ENCODE measurements at regions not wholly inside any gene's neighbourhood (a gene's known extent, or its start where the extent isn't known, plus 50 kb on each side); places are given as distances from the start of the nearest gene placed in this dataset.

DNA sequence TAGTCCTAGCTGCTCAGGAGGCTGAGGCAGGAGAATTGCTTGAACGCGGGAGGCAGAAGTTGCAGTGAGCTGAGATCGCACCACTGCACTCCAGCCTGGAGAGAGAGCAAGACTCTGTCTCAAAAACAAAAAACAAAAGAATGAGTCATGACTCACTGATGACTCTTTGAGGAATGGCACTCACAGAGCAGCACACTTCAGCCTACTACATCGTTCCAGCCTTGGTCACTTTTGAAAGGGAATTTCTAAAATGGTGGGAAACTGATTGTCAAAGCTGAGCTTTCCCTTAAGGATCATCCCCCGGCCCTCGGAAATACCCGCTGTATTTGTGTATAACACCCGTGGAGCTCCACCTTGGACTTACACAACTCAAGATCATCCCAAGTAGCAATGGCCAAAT lies 217.3 kb upstream of the HS6ST1 start:
- Histone ChIP-seq H3K27ac (no peak overlapping the region), H3K4me1 (peaks cover 0 to 16% (median 12%) of the 10 kb centered on the region in 10 experiments; a peak in 16 of 20 replicates), H3K27me3 (no peaks in the 10 kb centered on the region), H3K9me3 (replicated peaks in 1 of 11) (no peaks in the 10 kb centered on the region), H4K20me1 (no peaks in the 10 kb centered on the region), H3K36me3 (no peaks in the 10 kb centered on the region), H3K4me2 (no peak overlapping the region), H3K4me3 (no peak overlapping the region), H3K9ac (no peak overlapping the region)
- TF ChIP-seq Cebpa-rat (IDR thresholded peaks at IDR 0.05): no peak

DNA sequence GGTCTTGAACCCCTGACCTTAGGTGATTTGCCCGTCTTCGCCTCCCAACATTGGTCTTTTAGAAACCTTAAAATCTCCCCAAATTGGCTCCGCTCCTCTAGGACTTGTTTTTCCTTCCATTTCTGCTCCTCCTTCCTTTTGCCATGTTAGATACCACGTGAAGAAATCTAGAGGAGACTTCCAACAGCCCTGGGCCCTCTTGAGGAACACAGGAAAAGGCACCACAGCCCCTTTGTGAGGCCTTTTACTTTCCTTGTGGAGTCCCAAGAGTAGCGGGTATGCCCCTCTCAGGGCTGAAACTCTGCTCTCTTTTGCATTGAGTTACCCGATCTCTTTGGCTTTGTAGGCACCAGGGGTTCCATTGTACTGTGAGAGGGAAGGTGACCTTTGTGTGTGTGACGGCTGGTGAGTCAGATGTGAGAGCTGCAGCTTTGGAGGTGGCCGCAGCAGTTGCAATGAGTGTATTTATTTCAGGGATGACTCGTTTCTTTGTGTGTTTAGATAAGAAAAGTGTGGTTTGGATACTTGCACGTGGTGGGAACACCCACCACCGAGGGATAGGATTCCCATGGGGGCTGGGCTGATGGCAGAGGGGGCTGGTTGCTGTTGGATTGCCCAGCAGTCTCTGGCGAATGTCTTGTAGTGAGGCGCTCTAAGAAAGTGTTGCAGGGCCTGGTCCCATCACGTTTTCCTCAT lies 218.4 kb upstream of the HS6ST1 start:
- Histone ChIP-seq H3K27ac (peak overlapping the region in 4 of 11 experiments; percentile 28 to 47 (median 41); a peak in 5 of 22 replicates), H3K4me3 (no peak overlapping the region), H3K9me3 (replicated peaks in 1 of 11) (no peaks in the 10 kb centered on the region), H3K4me2 (peak overlapping the region; percentile 11 to 73 (median 58); a peak in 20 of 22 replicates), H4K20me1 (no peaks in the 10 kb centered on the region), H3K9ac (0 out of 22 replicates have a peak overlapping the region, but pooled peaks of 1 of the 11 experiments have one; percentile 19), H3K36me3 (no peaks in the 10 kb centered on the region), H3K4me1 (peaks cover 0 to 16% (median 12%) of the 10 kb centered on the region in 10 experiments; a peak in 16 of 20 replicates), H3K27me3 (no peaks in the 10 kb centered on the region)
- no peak for TF ChIP-seq Cebpa-rat (IDR thresholded peaks at IDR 0.05)

DNA sequence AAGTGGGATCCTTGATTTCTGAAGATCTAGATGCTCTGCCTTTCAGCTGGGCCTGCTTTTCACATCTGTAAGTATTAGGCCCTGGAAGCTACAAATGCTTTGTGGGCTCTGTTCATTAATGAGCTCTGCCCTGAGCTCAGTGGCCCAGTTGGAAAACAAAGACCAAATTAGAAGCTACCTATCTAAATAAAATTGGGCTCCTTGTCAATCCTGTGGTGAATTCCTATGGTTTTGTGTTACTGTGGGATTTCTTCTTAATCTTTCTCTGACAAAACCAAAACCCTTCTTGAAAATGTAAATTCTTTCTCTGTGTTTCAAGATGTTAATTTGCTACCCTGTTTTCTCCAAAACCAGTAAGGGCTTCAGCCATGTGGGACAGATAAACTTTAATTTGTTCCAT lies 219.0 kb upstream of the HS6ST1 start:
- H3K9ac ChIP-seq: 0 out of 22 replicates have a peak overlapping the region, but pooled peaks of 1 of the 11 experiments have one; percentile 19
- peak overlapping the region in 2 of 11 experiments; percentile 40 to 47; a peak in 3 of 22 replicates for H3K27ac ChIP-seq
- H4K20me1 ChIP-seq: no peaks in the 10 kb centered on the region
- peak overlapping the region; percentile 11 to 73 (median 58); a peak in 19 of 22 replicates for H3K4me2 ChIP-seq
- H3K9me3 ChIP-seq (replicated peaks in 1 of 11): no peaks in the 10 kb centered on the region
- no peaks in the 10 kb centered on the region for H3K36me3 ChIP-seq
- peaks cover 0 to 16% (median 12%) of the 10 kb centered on the region in 10 experiments; a peak in 16 of 20 replicates for H3K4me1 ChIP-seq
- no peak overlapping the region for H3K4me3 ChIP-seq
- no peak for TF ChIP-seq Cebpa-rat (IDR thresholded peaks at IDR 0.05)
- H3K27me3 ChIP-seq: no peaks in the 10 kb centered on the region

DNA sequence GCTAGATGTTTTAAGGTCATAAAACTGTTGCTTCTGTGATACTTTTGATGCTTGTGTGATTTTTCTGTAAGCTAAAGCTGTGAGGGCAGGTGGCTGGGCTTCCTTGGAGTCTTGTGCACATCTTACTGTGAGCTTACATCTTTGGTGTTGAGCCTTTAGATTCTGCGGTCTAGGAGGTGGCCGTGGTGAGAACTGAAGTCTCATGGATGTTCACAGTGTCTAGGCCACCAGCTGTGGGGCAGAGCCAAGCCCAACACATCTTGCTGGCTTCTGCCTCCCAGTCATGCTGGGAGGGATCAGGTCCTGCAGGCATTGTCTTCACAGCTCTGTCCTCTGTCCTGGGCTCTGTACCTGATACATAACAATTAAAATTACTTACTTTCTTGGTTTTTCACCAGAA lies 219.7 kb upstream of the HS6ST1 start:
- Histone ChIP-seq H3K4me2 (no peak overlapping the region), H3K27me3 (no peaks in the 10 kb centered on the region), H3K9me3 (replicated peaks in 1 of 11) (no peaks in the 10 kb centered on the region), H3K27ac (no peak overlapping the region), H4K20me1 (no peaks in the 10 kb centered on the region), H3K9ac (no peak overlapping the region), H3K4me1 (peaks cover 0 to 16% (median 12%) of the 10 kb centered on the region in 10 experiments; a peak in 16 of 20 replicates), H3K4me3 (no peak overlapping the region), H3K36me3 (no peaks in the 10 kb centered on the region)
- TF ChIP-seq Cebpa-rat (IDR thresholded peaks at IDR 0.05): no peak

DNA sequence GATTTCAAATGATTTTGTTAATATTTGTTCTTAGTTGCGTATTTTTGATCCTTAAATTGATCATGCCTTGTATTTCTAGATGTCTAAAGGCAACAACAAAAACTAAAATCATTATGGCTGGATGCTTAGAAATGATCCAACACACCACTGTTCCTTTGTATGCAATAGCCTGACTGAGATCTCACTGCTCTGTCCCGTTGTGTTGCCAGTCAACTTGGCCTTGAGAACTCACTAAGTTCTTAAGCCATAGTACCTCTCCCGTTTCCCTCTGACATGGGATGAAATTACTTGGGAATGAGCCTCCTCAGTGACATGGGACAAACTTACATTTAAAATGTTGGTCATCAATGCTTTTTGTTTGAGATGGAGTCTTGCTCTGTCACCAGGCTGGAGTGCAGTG lies 222.0 kb upstream of the HS6ST1 start:
- Histone ChIP-seq H3K27me3 (no peaks in the 10 kb centered on the region), H3K9ac (no peak overlapping the region), H3K4me1 (peaks cover 0 to 16% (median 12%) of the 10 kb centered on the region in 10 experiments; a peak in 16 of 20 replicates), H4K20me1 (no peaks in the 10 kb centered on the region), H3K36me3 (no peaks in the 10 kb centered on the region), H3K9me3 (replicated peaks in 1 of 11) (no peaks in the 10 kb centered on the region), H3K27ac (no peak overlapping the region), H3K4me3 (no peak overlapping the region), H3K4me2 (no peak overlapping the region)
- no peak for TF ChIP-seq Cebpa-rat (IDR thresholded peaks at IDR 0.05)

GRCh38 chr2:128541448-128541847 lies 222.8 kb upstream of the HS6ST1 start:
- H4K20me1 ChIP-seq: no peaks in the 10 kb centered on the region
- TF ChIP-seq Cebpa-rat (IDR thresholded peaks at IDR 0.05): no peak
- H3K4me1 ChIP-seq: peaks cover 0 to 16% (median 12%) of the 10 kb centered on the region in 10 experiments; a peak in 16 of 20 replicates
- H3K9me3 ChIP-seq (replicated peaks in 1 of 11): no peaks in the 10 kb centered on the region
- no peak overlapping the region for H3K4me3 ChIP-seq
- H3K36me3 ChIP-seq: no peaks in the 10 kb centered on the region
- no peaks in the 10 kb centered on the region for H3K27me3 ChIP-seq
- H3K9ac ChIP-seq: no peak overlapping the region
- H3K27ac ChIP-seq: no peak overlapping the region
- no peak overlapping the region for H3K4me2 ChIP-seq

DNA sequence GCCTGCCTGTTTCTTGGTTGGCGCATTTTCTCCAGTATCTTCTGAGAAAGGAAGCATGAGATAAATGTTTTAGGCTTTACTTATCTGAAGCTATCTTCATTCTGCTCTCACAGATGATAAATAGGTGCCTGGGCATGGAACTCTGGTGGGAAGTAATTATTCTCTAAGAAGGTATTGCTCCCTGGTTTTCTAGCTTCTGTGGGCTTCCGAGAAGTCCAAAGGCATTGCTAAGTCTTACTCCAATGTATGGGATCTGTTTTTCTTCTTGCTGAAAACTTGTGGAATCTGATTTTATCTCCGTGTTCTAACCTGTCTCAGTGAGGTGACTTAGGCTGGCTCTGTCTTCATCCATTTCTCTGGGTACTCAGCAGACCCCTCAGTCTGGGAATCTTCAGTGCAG lies 224.4 kb upstream of the HS6ST1 start:
- no peak overlapping the region for H3K9ac ChIP-seq
- no peaks in the 10 kb centered on the region for H3K9me3 ChIP-seq (replicated peaks in 1 of 11)
- no peak overlapping the region for H3K4me2 ChIP-seq
- no peak overlapping the region for H3K27ac ChIP-seq
- H3K27me3 ChIP-seq: no peaks in the 10 kb centered on the region
- H4K20me1 ChIP-seq: no peaks in the 10 kb centered on the region
- H3K4me3 ChIP-seq: no peak overlapping the region
- H3K36me3 ChIP-seq: no peaks in the 10 kb centered on the region
- no peak for TF ChIP-seq Cebpa-rat (IDR thresholded peaks at IDR 0.05)
- peaks cover 0 to under 1% (median 0%) of the 10 kb centered on the region in 10 experiments; a peak in 2 of 20 replicates for H3K4me1 ChIP-seq

GRCh38 chr2:128543646-128544045 lies 225.0 kb upstream of the HS6ST1 start:
- TF ChIP-seq Cebpa-rat (IDR thresholded peaks at IDR 0.05): no peak
- H3K4me3 ChIP-seq: no peak overlapping the region
- no peaks in the 10 kb centered on the region for H3K4me1 ChIP-seq
- H3K27ac ChIP-seq: no peak overlapping the region
- H4K20me1 ChIP-seq: no peaks in the 10 kb centered on the region
- no peak overlapping the region for H3K9ac ChIP-seq
- no peaks in the 10 kb centered on the region for H3K9me3 ChIP-seq (replicated peaks in 1 of 11)
- H3K4me2 ChIP-seq: no peak overlapping the region
- no peaks in the 10 kb centered on the region for H3K36me3 ChIP-seq
- no peaks in the 10 kb centered on the region for H3K27me3 ChIP-seq

DNA sequence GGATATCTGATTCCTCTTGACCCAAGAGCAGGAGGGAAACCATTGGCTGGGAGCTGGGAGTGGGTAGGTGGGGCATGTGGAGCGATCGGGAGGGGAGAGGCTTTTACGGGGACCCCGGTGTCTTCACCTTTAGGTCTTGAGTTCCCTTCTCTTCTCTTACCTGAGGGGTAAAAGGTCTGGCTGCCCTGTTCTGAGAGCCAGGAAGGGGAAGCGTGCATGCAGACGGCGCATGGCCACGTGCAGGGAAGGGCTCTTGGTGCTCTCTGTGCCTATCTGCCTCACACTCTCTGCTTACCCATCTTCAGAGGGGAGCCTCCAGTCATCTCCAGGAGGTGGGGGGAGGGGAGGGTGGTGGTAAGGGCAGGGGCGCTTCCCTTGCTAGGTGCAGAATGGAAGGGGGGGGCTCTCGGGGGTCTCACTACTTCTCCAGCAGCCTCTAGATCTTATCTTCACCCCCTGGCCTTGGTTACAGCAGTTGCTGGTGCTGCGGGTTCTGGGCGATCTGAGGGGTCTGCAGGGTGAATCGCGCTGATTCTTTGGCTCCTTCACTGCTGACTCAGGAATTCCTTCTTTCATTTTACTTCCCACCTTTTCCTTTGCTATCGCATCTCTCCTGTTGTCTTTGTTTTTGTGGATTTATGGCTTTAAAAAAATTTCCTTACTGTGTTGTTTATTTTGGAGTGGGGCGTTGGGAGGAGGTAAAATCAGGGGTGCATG lies 225.8 kb upstream of the HS6ST1 start:
- no peaks in the 10 kb centered on the region for H3K27me3 ChIP-seq
- no peaks in the 10 kb centered on the region for H3K36me3 ChIP-seq
- H3K9ac ChIP-seq: no peak overlapping the region
- H3K9me3 ChIP-seq (replicated peaks in 1 of 11): no peaks in the 10 kb centered on the region
- no peak overlapping the region for H3K4me2 ChIP-seq
- no peak overlapping the region for H3K4me3 ChIP-seq
- H3K4me1 ChIP-seq: peaks cover 0 to 3% (median 0%) of the 10 kb centered on the region in 10 experiments; a peak in 2 of 20 replicates
- no peaks in the 10 kb centered on the region for H4K20me1 ChIP-seq
- H3K27ac ChIP-seq: no peak overlapping the region
- no peak for TF ChIP-seq Cebpa-rat (IDR thresholded peaks at IDR 0.05)

Data from BLaER1 treated with 17β-estradiol and CSF1 and Interleukin-3, amounts not matched to agents 10 nM and 100 nM (cell line).